A549 (cell line): ENCODE measurements at regions not wholly inside any gene's neighbourhood (a gene's known extent, or its start where the extent isn't known, plus 50 kb on each side); places are given as distances from the start of the nearest gene placed in this dataset.
A peak's percentile ranks its signal among the peaks of the same experiment; 100 is the strongest.

Experiments
- BHLHE40 ChIP-seq: IDR thresholded peaks from 2 replicates; pipeline ENCODE4 v1.6.1; 2012; ENCODE audit warnings: low read depth, low read length, inconsistent platforms
- CBX2 ChIP-seq: fragments of 200-600 bp; sonication (generic); IDR thresholded peaks from 2 replicates; pipeline ENCODE4 v1.6.1; 2016; ENCODE audit warnings: low read depth, mild to moderate bottlenecking, borderline replicate concordance
- CBX8 ChIP-seq: fragments of 200-600 bp; sonication (generic); IDR thresholded peaks from 2 replicates; pipeline ENCODE4 v1.6.1; 2016
- CEBPB ChIP-seq, 2 experiments: fragments of >200 bp in 1 of 2; sonication (Bioruptor Twin) in 1 of 2; formaldehyde crosslinking in 1 of 2; IDR thresholded peaks; 2 replicates each; pipeline ENCODE4 v1.6.1; 2012 to 2016
- EP300 ChIP-seq, 2 experiments: fragments of >200 bp; sonication (Bioruptor Twin); formaldehyde crosslinking; IDR thresholded peaks; 2 replicates in 1 of 2; 3 replicates in 1 of 2; pipeline ENCODE4 v1.6.1; 2016 to 2017
- ESRRA ChIP-seq: fragments of 150-350 bp; IDR thresholded peaks from 2 replicates; pipeline ENCODE4 v1.6.1; 2014; ENCODE audit warnings: mild to moderate bottlenecking, low read length, borderline replicate concordance
- FOSL2 ChIP-seq, 2 experiments: fragments of 450-650 bp in 1 of 2; fragments of >200 bp in 1 of 2; sonication (Bioruptor Twin) in 1 of 2; formaldehyde crosslinking; IDR thresholded peaks; 2 replicates each; pipeline versions ENCODE4 v1.5.0 to v1.6.1; 2016 to 2020; ENCODE audit warnings: mild to moderate bottlenecking in 1 of 2, moderate library complexity in 1 of 2
- GATA3 ChIP-seq: IDR thresholded peaks from 2 replicates; pipeline ENCODE4 v1.6.1; 2012; ENCODE audit warnings: borderline replicate concordance
- HOXA7 ChIP-seq: fragments of 250-450 bp; sonication (Bioruptor Pico); IDR thresholded peaks from 2 replicates; pipeline ENCODE4 v1.5.0; 2020; ENCODE audit warnings: mild to moderate bottlenecking, moderate library complexity
- HOXB5 ChIP-seq: fragments of 250-450 bp; sonication (Bioruptor Pico); IDR thresholded peaks from 2 replicates; pipeline ENCODE4 v1.5.0; 2020; ENCODE audit warnings: mild to moderate bottlenecking, moderate library complexity
- JUNB ChIP-seq: fragments of >200 bp; sonication (Bioruptor Twin); formaldehyde crosslinking; IDR thresholded peaks from 2 replicates; pipeline ENCODE4 v1.6.1; 2016
- KDM5A ChIP-seq: fragments of 200-600 bp; sonication (generic); IDR thresholded peaks from 2 replicates; pipeline ENCODE4 v1.6.1; 2016; ENCODE audit warnings: antibody characterized with exemption, mild to moderate bottlenecking
- MAFK ChIP-seq: fragments of 450-650 bp; IDR thresholded peaks from 2 replicates; pipeline ENCODE4 v1.6.1; 2014; ENCODE audit not compliant: partially characterized antibody
- NFE2L2 ChIP-seq: fragments of 150-350 bp; conservative IDR thresholded peaks from 2 replicates; pipeline ENCODE4 v1.6.1; 2014; ENCODE audit warnings: low read length
- NPAS2 ChIP-seq: fragments of 250-450 bp; sonication (Bioruptor Pico); IDR thresholded peaks from 2 replicates; pipeline ENCODE4 v1.8.0; 2022; ENCODE audit warnings: mild to moderate bottlenecking, moderate library complexity, borderline replicate concordance
- PHF8 ChIP-seq: fragments of 200-600 bp; sonication (generic); IDR thresholded peaks from 2 replicates; pipeline ENCODE4 v1.6.1; 2016; ENCODE audit warnings: low read depth, mild to moderate bottlenecking, antibody characterized with exemption, moderate library complexity, borderline replicate concordance
- POLR2A ChIP-seq: IDR thresholded peaks from 2 replicates; pipeline ENCODE4 v1.6.1; 2012; ENCODE audit warnings: mild to moderate bottlenecking, low read length
- POLR2AphosphoS2 ChIP-seq: conservative IDR thresholded peaks from 2 replicates; pipeline ENCODE4 v1.6.1; 2012; ENCODE audit warnings: low read length, improper control_type of control experiment, inconsistent platforms
- RAD21 ChIP-seq, 2 experiments: fragments of >200 bp in 1 of 2; sonication (Bioruptor Twin) in 1 of 2; formaldehyde crosslinking in 1 of 2; IDR thresholded peaks in 1 of 2; conservative IDR thresholded peaks in 1 of 2; 2 replicates in 1 of 2; 3 replicates in 1 of 2; pipeline ENCODE4 v1.6.1; 2012 to 2018; ENCODE audit warnings: inconsistent platforms in 1 of 2
- RARB ChIP-seq: fragments of 250-450 bp; sonication (Bioruptor Pico); IDR thresholded peaks from 2 replicates; pipeline ENCODE4 v1.8.0; 2021; ENCODE audit warnings: mild to moderate bottlenecking, moderate library complexity
- RCOR1 ChIP-seq: fragments of 150-350 bp; IDR thresholded peaks from 2 replicates; pipeline ENCODE4 v1.6.1; 2014; ENCODE audit warnings: antibody characterized with exemption, low read length, low read depth
- RFX5 ChIP-seq: fragments of 450-650 bp; IDR thresholded peaks from 2 replicates; pipeline ENCODE4 v1.7.1; 2014; ENCODE audit warnings: antibody characterized with exemption, mild to moderate bottlenecking, moderate library complexity
- SMC3 ChIP-seq: fragments of >200 bp; sonication (Bioruptor Twin); formaldehyde crosslinking; IDR thresholded peaks from 3 replicates; pipeline ENCODE4 v1.6.1; 2018; ENCODE audit warnings: inconsistent platforms
- TFCP2L1 ChIP-seq: fragments of 250-450 bp; sonication (Bioruptor Pico); IDR thresholded peaks from 2 replicates; pipeline ENCODE4 v1.5.0; 2021; ENCODE audit warnings: mild to moderate bottlenecking
- TP53 ChIP-seq: fragments of 250-450 bp; sonication (Bioruptor Pico); IDR thresholded peaks from 2 replicates; pipeline ENCODE4 v1.5.0; 2021; ENCODE audit warnings: mild to moderate bottlenecking, moderate library complexity
- ZC3H11A ChIP-seq: fragments of 450-650 bp; IDR thresholded peaks from 2 replicates; pipeline ENCODE4 v1.6.1; 2014; ENCODE audit warnings: antibody characterized with exemption, mild to moderate bottlenecking
- ZSCAN20 ChIP-seq: fragments of 250-450 bp; sonication (Bioruptor Pico); IDR thresholded peaks from 2 replicates; pipeline ENCODE4 v1.8.0; 2022; ENCODE audit warnings: mild to moderate bottlenecking, moderate library complexity
- TF ChIP-seq, protein P1 (sequence below): IDR thresholded peaks from 2 replicates; pipeline ENCODE4 v1.6.1; 2012; ENCODE audit warnings: low read depth, borderline replicate concordance
- TF ChIP-seq, protein P2 (sequence below): fragments of >200 bp; sonication (Bioruptor Twin); formaldehyde crosslinking; IDR thresholded peaks from 3 replicates; pipeline ENCODE4 v1.5.1; 2016
- TF ChIP-seq, protein P3 (sequence below): fragments of 150-350 bp; IDR thresholded peaks from 2 replicates; pipeline ENCODE4 v1.6.1; 2014; ENCODE audit warnings: low read depth, mild to moderate bottlenecking, low read length
- TF ChIP-seq, protein P4 (sequence below): fragments of >200 bp; sonication (Bioruptor Twin); formaldehyde crosslinking; IDR thresholded peaks from 2 replicates; pipeline ENCODE4 v1.6.1; 2016
- TF ChIP-seq, protein P5 (sequence below): fragments of 250-450 bp; sonication (Bioruptor Pico); IDR thresholded peaks from 2 replicates; pipeline ENCODE4 v1.5.0; 2021; ENCODE audit warnings: mild to moderate bottlenecking, moderate library complexity, borderline replicate concordance
- TF ChIP-seq, protein P6 (sequence below): fragments of 450-650 bp; IDR thresholded peaks from 2 replicates; pipeline ENCODE4 v1.6.1; 2014; ENCODE audit warnings: antibody characterized with exemption
- TF ChIP-seq, protein P7 (sequence below): fragments of >200 bp; sonication (Bioruptor Twin); formaldehyde crosslinking; IDR thresholded peaks from 3 replicates; pipeline ENCODE4 v1.6.1; 2016
- TF ChIP-seq, protein P8 (sequence below): IDR thresholded peaks from 2 replicates; pipeline ENCODE4 v1.6.1; 2012
- TF ChIP-seq, protein P9 (sequence below): IDR thresholded peaks from 2 replicates; pipeline ENCODE4 v1.6.1; 2012

DNA sequence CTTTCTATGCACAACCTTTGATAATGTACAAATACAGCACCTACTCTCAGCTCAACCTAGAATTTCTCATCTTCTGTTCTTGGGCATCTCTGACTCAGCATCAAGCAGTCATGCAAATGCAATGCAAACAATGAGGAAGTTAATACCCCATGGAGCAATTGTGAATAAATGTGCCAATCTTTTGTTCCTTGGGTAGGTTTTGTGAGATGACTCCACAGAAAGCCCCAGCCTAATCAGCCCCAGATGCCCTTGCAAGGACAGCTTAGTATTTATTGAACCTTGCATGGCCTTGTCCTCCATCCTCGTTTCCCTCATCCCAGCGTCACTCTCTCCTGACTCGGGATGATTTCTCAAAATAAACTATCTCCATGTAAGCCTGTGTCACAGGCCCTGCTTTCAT, 494.7 kb upstream of the NECTIN3 start (continued):
- TF ChIP-seq RCOR1 (no peak), ESRRA (peak; percentile 70; the same call in 1 of the 2 replicates), ZC3H11A (no peak), EP300 (IDR thresholded peaks at IDR 0.05) (peak; percentile 83 to 93; a peak in 4 of 5 replicates), PHF8 (no peak), RFX5 (no peak), TP53 (CRISPR knock-in tag) (no peak), JUNB (peak; percentile 95), RARB (CRISPR knock-in tag) (peak; percentile 35; the same call in 1 of the 2 replicates), CEBPB (IDR thresholded peaks at IDR 0.05) (peak; percentile 78 to 94), GATA3 (peak; percentile 94), CBX8 (no peak), NFE2L2 (peak; percentile 42; the same call in 1 of the 2 replicates), HOXA7 (CRISPR knock-in tag) (no peak), NPAS2 (CRISPR knock-in tag) (no peak), TFCP2L1 (no peak), ZSCAN20 (CRISPR knock-in tag) (no peak), CBX2 (no peak), POLR2A (no peak), FOSL2 (IDR thresholded peaks at IDR 0.05) (peak; percentile 96), FOSL2 (CRISPR knock-in tag; IDR thresholded peaks at IDR 0.05) (peak; percentile 98), SMC3 (peak; percentile 48; the same call in 2 of the 3 replicates), BHLHE40 (no peak), RAD21 (conservative IDR thresholded peaks at IDR 0.05 in 1 of 2, IDR thresholded peaks at IDR 0.05 in 1 of 2) (peak; percentile 45 to 70), MAFK (peak; percentile 95), HOXB5 (CRISPR knock-in tag) (no peak), POLR2AphosphoS2 (no peak), KDM5A (no peak)
- TF ChIP-seq, protein P1, sequence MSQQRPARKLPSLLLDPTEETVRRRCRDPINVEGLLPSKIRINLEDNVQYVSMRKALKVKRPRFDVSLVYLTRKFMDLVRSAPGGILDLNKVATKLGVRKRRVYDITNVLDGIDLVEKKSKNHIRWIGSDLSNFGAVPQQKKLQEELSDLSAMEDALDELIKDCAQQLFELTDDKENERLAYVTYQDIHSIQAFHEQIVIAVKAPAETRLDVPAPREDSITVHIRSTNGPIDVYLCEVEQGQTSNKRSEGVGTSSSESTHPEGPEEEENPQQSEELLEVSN = no peak
- TF ChIP-seq, protein P2, sequence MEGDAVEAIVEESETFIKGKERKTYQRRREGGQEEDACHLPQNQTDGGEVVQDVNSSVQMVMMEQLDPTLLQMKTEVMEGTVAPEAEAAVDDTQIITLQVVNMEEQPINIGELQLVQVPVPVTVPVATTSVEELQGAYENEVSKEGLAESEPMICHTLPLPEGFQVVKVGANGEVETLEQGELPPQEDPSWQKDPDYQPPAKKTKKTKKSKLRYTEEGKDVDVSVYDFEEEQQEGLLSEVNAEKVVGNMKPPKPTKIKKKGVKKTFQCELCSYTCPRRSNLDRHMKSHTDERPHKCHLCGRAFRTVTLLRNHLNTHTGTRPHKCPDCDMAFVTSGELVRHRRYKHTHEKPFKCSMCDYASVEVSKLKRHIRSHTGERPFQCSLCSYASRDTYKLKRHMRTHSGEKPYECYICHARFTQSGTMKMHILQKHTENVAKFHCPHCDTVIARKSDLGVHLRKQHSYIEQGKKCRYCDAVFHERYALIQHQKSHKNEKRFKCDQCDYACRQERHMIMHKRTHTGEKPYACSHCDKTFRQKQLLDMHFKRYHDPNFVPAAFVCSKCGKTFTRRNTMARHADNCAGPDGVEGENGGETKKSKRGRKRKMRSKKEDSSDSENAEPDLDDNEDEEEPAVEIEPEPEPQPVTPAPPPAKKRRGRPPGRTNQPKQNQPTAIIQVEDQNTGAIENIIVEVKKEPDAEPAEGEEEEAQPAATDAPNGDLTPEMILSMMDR = no peak
- TF ChIP-seq, protein P3, sequence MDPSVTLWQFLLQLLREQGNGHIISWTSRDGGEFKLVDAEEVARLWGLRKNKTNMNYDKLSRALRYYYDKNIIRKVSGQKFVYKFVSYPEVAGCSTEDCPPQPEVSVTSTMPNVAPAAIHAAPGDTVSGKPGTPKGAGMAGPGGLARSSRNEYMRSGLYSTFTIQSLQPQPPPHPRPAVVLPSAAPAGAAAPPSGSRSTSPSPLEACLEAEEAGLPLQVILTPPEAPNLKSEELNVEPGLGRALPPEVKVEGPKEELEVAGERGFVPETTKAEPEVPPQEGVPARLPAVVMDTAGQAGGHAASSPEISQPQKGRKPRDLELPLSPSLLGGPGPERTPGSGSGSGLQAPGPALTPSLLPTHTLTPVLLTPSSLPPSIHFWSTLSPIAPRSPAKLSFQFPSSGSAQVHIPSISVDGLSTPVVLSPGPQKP = no peak
- TF ChIP-seq, protein P4, sequence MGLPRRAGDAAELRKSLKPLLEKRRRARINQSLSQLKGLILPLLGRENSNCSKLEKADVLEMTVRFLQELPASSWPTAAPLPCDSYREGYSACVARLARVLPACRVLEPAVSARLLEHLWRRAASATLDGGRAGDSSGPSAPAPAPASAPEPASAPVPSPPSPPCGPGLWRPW = peak; percentile 79
- TF ChIP-seq, protein P5, sequence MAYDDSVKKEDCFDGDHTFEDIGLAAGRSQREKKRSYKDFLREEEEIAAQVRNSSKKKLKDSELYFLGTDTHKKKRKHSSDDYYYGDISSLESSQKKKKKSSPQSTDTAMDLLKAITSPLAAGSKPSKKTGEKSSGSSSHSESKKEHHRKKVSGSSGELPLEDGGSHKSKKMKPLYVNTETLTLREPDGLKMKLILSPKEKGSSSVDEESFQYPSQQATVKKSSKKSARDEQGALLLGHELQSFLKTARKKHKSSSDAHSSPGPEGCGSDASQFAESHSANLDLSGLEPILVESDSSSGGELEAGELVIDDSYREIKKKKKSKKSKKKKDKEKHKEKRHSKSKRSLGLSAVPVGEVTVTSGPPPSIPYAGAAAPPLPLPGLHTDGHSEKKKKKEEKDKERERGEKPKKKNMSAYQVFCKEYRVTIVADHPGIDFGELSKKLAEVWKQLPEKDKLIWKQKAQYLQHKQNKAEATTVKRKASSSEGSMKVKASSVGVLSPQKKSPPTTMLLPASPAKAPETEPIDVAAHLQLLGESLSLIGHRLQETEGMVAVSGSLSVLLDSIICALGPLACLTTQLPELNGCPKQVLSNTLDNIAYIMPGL (CRISPR knock-in tag) = no peak
- TF ChIP-seq, protein P6, sequence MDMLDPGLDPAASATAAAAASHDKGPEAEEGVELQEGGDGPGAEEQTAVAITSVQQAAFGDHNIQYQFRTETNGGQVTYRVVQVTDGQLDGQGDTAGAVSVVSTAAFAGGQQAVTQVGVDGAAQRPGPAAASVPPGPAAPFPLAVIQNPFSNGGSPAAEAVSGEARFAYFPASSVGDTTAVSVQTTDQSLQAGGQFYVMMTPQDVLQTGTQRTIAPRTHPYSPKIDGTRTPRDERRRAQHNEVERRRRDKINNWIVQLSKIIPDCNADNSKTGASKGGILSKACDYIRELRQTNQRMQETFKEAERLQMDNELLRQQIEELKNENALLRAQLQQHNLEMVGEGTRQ = no peak
- TF ChIP-seq, protein P7, sequence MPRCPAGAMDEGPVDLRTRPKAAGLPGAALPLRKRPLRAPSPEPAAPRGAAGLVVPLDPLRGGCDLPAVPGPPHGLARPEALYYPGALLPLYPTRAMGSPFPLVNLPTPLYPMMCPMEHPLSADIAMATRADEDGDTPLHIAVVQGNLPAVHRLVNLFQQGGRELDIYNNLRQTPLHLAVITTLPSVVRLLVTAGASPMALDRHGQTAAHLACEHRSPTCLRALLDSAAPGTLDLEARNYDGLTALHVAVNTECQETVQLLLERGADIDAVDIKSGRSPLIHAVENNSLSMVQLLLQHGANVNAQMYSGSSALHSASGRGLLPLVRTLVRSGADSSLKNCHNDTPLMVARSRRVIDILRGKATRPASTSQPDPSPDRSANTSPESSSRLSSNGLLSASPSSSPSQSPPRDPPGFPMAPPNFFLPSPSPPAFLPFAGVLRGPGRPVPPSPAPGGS = peak; percentile 86; the same call in 2 of the 3 replicates
- TF ChIP-seq, protein P8, sequence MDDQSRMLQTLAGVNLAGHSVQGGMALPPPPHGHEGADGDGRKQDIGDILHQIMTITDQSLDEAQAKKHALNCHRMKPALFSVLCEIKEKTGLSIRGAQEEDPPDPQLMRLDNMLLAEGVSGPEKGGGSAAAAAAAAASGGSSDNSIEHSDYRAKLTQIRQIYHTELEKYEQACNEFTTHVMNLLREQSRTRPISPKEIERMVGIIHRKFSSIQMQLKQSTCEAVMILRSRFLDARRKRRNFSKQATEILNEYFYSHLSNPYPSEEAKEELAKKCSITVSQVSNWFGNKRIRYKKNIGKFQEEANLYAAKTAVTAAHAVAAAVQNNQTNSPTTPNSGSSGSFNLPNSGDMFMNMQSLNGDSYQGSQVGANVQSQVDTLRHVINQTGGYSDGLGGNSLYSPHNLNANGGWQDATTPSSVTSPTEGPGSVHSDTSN = peak; percentile 60; the same call in 1 of the 2 replicates
- TF ChIP-seq, protein P9, sequence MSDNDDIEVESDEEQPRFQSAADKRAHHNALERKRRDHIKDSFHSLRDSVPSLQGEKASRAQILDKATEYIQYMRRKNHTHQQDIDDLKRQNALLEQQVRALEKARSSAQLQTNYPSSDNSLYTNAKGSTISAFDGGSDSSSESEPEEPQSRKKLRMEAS = peak; percentile 75
